GM12873 (cell line): ENCODE measurements at regions not wholly inside any gene's neighbourhood (a gene's known extent, or its start where the extent isn't known, plus 50 kb on each side); places are given as distances from the start of the nearest gene placed in this dataset.

ENCODE experiments used
- CTCF ChIP-seq: IDR thresholded peaks from 2 replicates; pipeline ENCODE4 v1.5.1; 2012; ENCODE audit warnings: low read depth, mild to moderate bottlenecking, moderate library complexity, low read length, control low read depth; ENCODE audit not compliant: insufficient read depth; ENCODE audit errors: missing control alignments

DNA sequence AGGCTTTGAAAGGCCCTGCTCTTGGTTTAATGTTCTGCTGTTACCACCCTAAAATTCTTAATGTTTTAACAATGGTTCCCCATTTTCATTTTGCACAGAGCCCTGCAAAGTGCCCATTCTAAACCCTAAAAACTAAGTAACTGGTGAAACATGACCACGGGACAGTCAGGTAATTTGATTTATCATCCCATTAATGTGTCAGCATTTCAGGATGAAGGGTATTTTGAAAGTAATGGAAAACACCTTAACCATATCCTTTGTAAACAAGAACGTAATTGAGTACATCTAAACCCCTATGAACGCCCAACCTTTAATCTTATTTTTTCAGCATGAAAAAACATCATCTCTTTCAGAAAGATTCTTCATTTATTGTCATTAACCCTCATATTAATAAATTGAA, 164.9 kb upstream of the IL12A start:
- no peak for TF ChIP-seq CTCF

- no peak for TF ChIP-seq CTCF
Measured at GRCh38 chr3:159824333-159824732, 164.3 kb upstream of the IL12A start.

DNA sequence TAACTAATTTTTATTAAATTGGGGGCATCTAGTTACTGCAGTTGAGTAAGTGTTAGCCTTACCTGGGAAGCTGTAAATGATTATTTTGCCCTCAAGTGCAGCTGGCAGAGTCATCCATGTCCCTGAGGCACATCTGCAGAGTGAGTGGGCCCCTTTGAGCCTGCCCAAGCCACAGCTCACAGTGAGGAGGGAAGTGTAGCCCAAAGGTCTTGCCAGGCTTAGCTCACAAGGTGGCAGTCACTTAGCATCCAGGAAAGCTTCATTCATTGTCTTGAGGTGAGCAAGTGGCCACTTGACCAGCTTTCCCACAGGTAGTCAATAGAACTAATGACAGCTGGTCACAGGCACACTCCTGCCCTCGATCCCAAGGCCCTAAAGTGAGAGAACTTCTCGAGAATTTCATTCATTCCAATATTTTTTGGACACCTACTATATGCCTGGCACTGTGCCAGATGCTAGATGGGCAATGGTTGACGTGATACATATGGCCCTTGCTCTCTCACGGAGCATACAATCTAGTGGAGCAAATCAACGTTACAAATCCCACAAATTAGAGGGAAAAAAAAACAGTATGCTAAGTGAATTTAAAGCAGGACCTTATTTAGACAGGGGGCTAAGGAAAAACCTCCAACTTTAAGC, 163.3 kb upstream of the IL12A start:
- no peak for TF ChIP-seq CTCF

DNA sequence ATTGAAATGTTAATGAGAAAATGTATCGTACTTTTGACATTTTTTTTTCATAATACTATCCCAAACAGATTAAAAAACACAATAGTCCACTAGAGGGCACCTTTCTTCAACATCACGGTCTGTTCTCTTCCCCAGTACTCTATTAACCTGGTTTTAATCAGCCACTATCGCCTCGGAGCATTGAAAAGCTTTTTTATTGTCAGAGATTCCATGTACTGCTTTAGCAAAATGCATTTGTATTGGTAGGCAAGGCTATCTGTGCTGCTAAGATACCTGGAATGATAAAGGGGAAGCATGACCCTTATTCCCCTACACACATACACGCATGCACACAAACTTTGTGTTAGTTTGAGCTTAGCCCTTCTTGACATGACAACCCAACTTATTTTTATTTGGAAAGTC, 160.1 kb upstream of the IL12A start:
- peak; percentile 49 for TF ChIP-seq CTCF

GRCh38 chr3:159829056-159829455, 159.6 kb upstream of the IL12A start:
- TF ChIP-seq CTCF: no peak

DNA sequence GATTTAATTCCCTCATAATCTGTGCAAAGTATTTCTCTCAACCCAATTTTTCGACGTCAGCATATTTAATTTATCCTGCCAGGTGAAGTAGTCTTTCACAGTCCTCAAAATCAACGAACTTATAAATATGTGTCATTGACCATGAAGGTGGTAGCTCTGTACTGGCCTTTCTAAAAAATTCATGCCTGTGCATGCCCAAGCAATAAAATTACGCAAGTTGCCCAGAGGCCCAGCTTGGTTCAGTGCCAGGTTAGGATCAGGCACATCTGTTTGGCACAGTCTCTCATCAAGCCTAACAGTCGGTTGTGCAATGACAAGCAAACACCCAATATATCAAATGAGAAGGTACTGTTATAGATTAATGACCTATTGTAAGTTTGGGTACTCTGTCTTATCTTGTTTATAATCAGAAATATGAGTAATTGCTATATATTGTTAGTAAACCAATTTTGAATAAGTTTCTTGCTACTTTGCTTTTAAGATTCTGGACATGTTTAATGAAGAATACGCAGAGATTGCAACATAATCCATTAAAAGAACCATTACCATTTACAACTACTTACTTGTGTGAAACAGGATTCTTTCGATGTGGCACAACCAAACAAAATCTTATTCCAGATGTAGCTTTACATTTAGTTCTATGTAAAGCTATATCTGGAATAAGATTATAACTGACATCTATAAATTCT, 159.0 kb upstream of the IL12A start:
- no peak for TF ChIP-seq CTCF

DNA sequence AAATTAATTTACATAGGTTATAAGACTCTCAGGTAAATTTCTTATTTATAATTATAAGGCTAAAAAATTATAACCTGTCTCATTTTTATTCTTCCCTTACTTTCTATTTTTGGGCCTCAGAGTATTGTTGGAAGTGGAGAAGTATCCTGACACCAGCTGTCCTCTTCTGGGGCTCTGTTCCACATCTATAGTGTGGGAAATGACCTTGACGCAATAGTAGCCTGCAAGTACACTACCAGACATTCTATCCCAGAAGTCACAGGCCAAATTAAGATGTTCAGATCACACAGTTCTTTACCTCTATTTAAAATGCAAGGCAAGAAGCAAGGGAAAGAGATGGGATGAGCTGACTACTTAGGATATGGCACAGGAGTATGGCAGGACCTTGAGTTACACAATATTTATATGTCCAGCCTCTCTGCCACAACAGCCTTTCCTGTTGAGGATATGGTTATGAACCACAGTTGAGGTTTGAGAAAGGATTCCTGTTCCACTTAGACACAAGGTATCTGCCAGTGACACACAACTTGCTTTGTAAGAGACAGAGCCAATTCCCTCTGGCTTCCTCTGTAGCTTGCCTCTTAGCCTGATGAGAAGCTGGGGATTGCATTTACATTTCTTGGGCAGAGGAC, 158.0 kb upstream of the IL12A start:
- no peak for TF ChIP-seq CTCF
